Ishikawa (cell line): ENCODE measurements at regions not wholly inside any gene's neighbourhood (a gene's known extent, or its start where the extent isn't known, plus 50 kb on each side); places are given as distances from the start of the nearest gene placed in this dataset.

Source experiments
- EP300 ChIP-seq: IDR thresholded peaks from 2 replicates; pipeline ENCODE4 v1.6.1; 2012; ENCODE audit warnings: borderline replicate concordance
- NFIC ChIP-seq: IDR thresholded peaks from 2 replicates; pipeline ENCODE4 v1.6.1; 2012
- YY1 ChIP-seq: IDR thresholded peaks from 2 replicates; pipeline ENCODE4 v1.6.1; 2012; ENCODE audit warnings: low read depth

- TF ChIP-seq NFIC: no peak
- no peak for TF ChIP-seq YY1
- no peak for TF ChIP-seq EP300
These were observed 533.2 kb upstream of the NR3C2 start for GRCh38 chr4:148975464-148975863.
